Heart left ventricle (tissue), 16 donors: ENCODE measurements at regions not wholly inside any gene's neighbourhood (a gene's known extent, or its start where the extent isn't known, plus 50 kb on each side); places are given as distances from the start of the nearest gene placed in this dataset.

Experiments
- ATAC-seq, 4 donors: fragments of 200-7000 bp; cut with Tn5 transposase; one replicate each; pipeline ENCODE4 v1.9.1; 2020 to 2022; ENCODE audit warnings: moderate library complexity in 4 of 4, mild to moderate bottlenecking in 3 of 4, moderate number of reproducible peaks in 1 of 4
- DNase-seq, 5 donors: peaks; one replicate each; pipeline ENCODE4 v3.0.0-alpha.2; 2020
- H3K27ac ChIP-seq, 12 donors: fragments of 200-600 bp; sonication (generic) in 4 of 12; one replicate each; pipeline versions ENCODE4 v1.5.0 to v1.8.0; 2016 to 2022; ENCODE audit warnings: mild to moderate bottlenecking in 2 of 12
- H3K27me3 ChIP-seq, 9 donors: fragments of 200-600 bp; sonication (generic) in 2 of 9; one replicate each; pipeline versions ENCODE4 v1.5.1 to v1.8.0; 2016 to 2022; ENCODE audit warnings: mild to moderate bottlenecking in 3 of 9
- H3K36me3 ChIP-seq, 9 donors: fragments of 200-600 bp; sonication (generic) in 2 of 9; one replicate each; pipeline versions ENCODE4 v1.5.0 to v1.8.0; 2018 to 2022; ENCODE audit warnings: mild to moderate bottlenecking in 2 of 9
- H3K4me1 ChIP-seq, 12 donors: fragments of 200-600 bp; sonication (generic) in 4 of 12; one replicate each; pipeline versions ENCODE4 v1.5.0 to v1.8.0; 2016 to 2022; ENCODE audit warnings: mild to moderate bottlenecking in 3 of 12
- H3K4me3 ChIP-seq, 12 donors: fragments of 200-600 bp; sonication (generic) in 4 of 12; one replicate each; pipeline versions ENCODE4 v1.5.0 to v1.8.0; 2017 to 2022; ENCODE audit warnings: mild to moderate bottlenecking in 9 of 12, moderate library complexity in 4 of 12
- H3K9me3 ChIP-seq, 12 donors: fragments of 200-600 bp; sonication (generic) in 4 of 12; one replicate each; pipeline versions ENCODE4 v1.5.0 to v1.8.0; 2016 to 2022; ENCODE audit warnings: mild to moderate bottlenecking in 1 of 12
- POLR2A ChIP-seq, 2 donors: fragments of 450-650 bp; IDR thresholded peaks; one replicate each; pipeline ENCODE4 v1.6.1; 2017; ENCODE audit warnings: antibody characterized with exemption in 2 of 2, mild to moderate bottlenecking in 2 of 2, moderate library complexity in 2 of 2
- WGBS, 4 donors: extraction: QIAGEN DNeasy Blood & Tissue Kit in 2 of 4; methylation state at CpG; one replicate each; pipeline versions ENCODE4 v1.1.5 to v1.1.7; 2013 to 2018; 5-methylcytosine and 5-hydroxymethylcytosine counted together
- intact Hi-C, 10 donors: fragments of 100-400 bp; cut with DNase I; formaldehyde crosslinking; loops; one replicate each; pipeline versions ENCODE4 v1.11.1 to v1.14.2; 2022
- TF ChIP-seq, protein P1 (sequence below), 12 donors: fragments of 200-600 bp; sonication (generic) in 4 of 12; IDR thresholded peaks; one replicate each; pipeline versions ENCODE4 v1.5.0 to v1.8.0; 2018 to 2022; ENCODE audit warnings: antibody characterized with exemption in 12 of 12, mild to moderate bottlenecking in 5 of 12
- donor health status: ischemic (EF 13 %, LVEDD 7.1; RV severe dilation, severe dysfunction).
- donor health status: healthy with polysubstance abuse.
- donor health status: DM: no; HTN: yes; CAD: no.
- donor health status: DM: no; HTN: no; CAD: no.
- donor health status: ischemic (EF 25% LVEDD 6.9; RV normal size, moderate dysfunction).
- donor health status: ischemic (EF 25% LVEDD 5.7; RV mildly dilated, moderate dysfunction).
- donor health status: healthy.
- donor health status: DM: yes; HTN: yes; CAD: no.
- donor health status: ischemic (EF 35%, LVEDD 5.7; RV mildly dilated, moderate dysfunction).
- donor health status: nonischemic (EF 11% LVEDD 7.7; RV severe dilation, severe dysfunction).
- donor health status: DM: yes; HTN: yes; CAD: no.
- donor health status: PGD.
- donor health status: ischemic (EF 29% LVEDD 5.4; RV normal size, mild dysfunction).
- donor health status: nonischemic (EF 23%, LVEDD 6.1; RV moderate dilation, normal function).

DNA sequence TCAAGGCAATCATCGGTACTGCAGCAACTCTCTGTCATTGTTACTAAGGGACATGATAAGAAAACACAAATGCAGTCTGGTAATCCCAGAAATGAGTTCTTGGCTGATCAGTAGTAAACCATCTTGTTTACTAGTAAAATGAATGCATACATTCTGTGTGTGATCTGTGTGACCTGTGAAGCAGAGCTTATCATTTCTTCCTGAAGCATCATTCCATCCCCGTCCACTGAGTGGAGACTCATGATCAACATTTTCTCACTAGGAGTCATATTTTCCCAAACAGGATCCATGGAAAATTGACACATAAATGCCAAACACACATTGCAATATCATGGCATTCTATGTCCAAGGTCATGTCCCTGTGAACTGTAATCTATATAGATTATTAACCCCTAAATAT is 226.1 kb downstream of the ANKRD50 start:
- Histone ChIP-seq H3K27ac (no peak overlapping the region), H3K4me1 (peaks cover 0 to 4% (median 0%) of the 10 kb centered on the region in 12 donors), H3K9me3 (no peaks in the 10 kb centered on the region), H3K27me3 (no peaks in the 10 kb centered on the region), H3K36me3 (no peaks in the 10 kb centered on the region), H3K4me3 (no peak overlapping the region)
- ATAC-seq (no peak), DNase-seq (no peak)
- 94 to 98% (median 96%) methylated on average over 2 of the region's 2 CpGs for WGBS, 4 donors
- TF ChIP-seq POLR2A (IDR thresholded peaks at IDR 0.05), result no peak
- TF ChIP-seq, protein P1, sequence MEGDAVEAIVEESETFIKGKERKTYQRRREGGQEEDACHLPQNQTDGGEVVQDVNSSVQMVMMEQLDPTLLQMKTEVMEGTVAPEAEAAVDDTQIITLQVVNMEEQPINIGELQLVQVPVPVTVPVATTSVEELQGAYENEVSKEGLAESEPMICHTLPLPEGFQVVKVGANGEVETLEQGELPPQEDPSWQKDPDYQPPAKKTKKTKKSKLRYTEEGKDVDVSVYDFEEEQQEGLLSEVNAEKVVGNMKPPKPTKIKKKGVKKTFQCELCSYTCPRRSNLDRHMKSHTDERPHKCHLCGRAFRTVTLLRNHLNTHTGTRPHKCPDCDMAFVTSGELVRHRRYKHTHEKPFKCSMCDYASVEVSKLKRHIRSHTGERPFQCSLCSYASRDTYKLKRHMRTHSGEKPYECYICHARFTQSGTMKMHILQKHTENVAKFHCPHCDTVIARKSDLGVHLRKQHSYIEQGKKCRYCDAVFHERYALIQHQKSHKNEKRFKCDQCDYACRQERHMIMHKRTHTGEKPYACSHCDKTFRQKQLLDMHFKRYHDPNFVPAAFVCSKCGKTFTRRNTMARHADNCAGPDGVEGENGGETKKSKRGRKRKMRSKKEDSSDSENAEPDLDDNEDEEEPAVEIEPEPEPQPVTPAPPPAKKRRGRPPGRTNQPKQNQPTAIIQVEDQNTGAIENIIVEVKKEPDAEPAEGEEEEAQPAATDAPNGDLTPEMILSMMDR (IDR thresholded peaks at IDR 0.05), result no peak
- intact Hi-C loops, result no loop called here

DNA sequence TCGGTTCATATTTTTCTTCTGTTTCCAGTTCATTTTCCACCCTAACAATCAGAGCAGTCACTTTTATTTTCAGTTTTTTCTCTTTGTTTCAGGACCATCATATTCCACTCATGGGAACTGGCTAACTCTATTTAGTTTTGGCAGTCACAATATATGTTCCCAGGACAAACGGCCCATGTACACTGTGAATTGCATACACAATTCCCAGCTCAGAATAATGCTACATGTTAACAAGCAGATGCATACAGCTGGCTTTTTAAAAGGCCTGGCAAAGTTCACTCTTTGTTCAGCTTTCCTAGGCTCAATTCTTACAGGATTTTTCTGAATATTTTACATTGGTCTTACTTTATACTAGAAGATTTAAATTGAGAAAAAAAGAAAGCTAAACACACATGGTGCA is 224.9 kb downstream of the ANKRD50 start:
- no peaks in the 10 kb centered on the region for H3K9me3 ChIP-seq
- no peaks in the 10 kb centered on the region for H3K36me3 ChIP-seq
- WGBS, 4 donors, result 57 to 71% (median 60%) methylated on average over 2 of the region's 2 CpGs
- peaks cover 0 to 4% (median 0%) of the 10 kb centered on the region in 12 donors for H3K4me1 ChIP-seq
- ATAC-seq, result no peak
- H3K4me3 ChIP-seq, result no peak overlapping the region
- DNase-seq, result no peak
- H3K27me3 ChIP-seq, result no peaks in the 10 kb centered on the region
- intact Hi-C loops, result no loop called here
- TF ChIP-seq, protein P1 (IDR thresholded peaks at IDR 0.05), result no peak
- TF ChIP-seq POLR2A (IDR thresholded peaks at IDR 0.05), result no peak
- no peak overlapping the region for H3K27ac ChIP-seq

DNA sequence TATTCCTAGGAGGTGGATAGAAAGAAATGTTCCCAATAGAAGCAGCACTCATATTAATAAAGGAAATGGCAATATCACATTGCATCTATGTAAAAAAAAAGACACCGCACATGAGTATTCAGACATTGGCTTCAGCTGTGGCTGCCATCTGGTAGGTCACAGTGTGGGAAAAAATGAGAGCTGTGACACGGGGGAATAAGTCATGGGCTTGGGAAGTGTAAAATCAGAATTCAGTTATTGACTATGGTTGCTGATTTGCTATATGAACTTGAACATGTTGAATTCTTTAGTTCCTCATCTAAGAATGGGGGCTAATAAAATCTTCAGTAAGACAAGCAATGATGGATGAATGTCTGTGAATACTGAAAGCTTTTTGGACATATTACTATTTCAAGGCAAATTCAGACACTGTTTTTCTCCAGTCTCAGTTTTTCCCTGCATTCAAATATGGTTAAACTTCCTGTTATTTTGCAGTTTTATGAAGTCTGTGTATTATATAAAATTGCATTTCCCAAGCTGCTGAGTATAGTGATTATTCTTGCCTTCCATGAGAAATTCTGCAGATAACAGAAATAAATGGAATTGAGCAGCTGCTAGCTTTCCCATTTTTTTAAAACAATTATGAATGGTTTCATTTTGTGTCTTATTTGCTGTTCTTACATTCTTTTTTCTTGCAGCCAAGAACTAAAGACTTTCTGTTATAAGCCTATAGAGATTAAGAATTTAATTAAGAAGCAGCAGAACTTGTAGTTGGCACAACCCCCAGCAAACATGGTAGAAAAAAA is 221.0 kb downstream of the ANKRD50 start:
- Histone ChIP-seq H3K27me3 (no peaks in the 10 kb centered on the region), H3K36me3 (no peaks in the 10 kb centered on the region), H3K4me1 (peaks cover 0 to 4% (median 0%) of the 10 kb centered on the region in 12 donors), H3K27ac (no peak overlapping the region), H3K9me3 (no peaks in the 10 kb centered on the region), H3K4me3 (no peak overlapping the region)
- ATAC-seq (no peak), DNase-seq (no peak)
- intact Hi-C loops, result no loop called here
- 47 to 82% (median 62%) methylated on average over 2 of the region's 2 CpGs for WGBS, 4 donors
- TF ChIP-seq, protein P1 (IDR thresholded peaks at IDR 0.05), result no peak
- no peak for TF ChIP-seq POLR2A (IDR thresholded peaks at IDR 0.05)

GRCh38 chr4:124499261-124499660 is 213.3 kb downstream of the ANKRD50 start:
- 40 to 49% (median 48%) methylated on average over 3 of the region's 3 CpGs for WGBS, 4 donors
- DNase-seq (no peak), ATAC-seq (no peak)
- Histone ChIP-seq H3K9me3 (no peaks in the 10 kb centered on the region), H3K27ac (no peak overlapping the region), H3K4me1 (no peaks in the 10 kb centered on the region), H3K27me3 (no peaks in the 10 kb centered on the region), H3K4me3 (no peak overlapping the region), H3K36me3 (no peaks in the 10 kb centered on the region)
- TF ChIP-seq POLR2A (IDR thresholded peaks at IDR 0.05), result no peak
- TF ChIP-seq, protein P1 (IDR thresholded peaks at IDR 0.05), result no peak
- intact Hi-C loops, result no loop called here
